Posterior cingulate gyrus (tissue), 11 donors: ENCODE measurements at regions not wholly inside any gene's neighbourhood (a gene's known extent, or its start where the extent isn't known, plus 50 kb on each side); places are given as distances from the start of the nearest gene placed in this dataset.

Experiments
- DNase-seq, 10 donors: peaks; one replicate each; pipeline versions ENCODE4 v3.0.0 to v3.0.0-alpha.2; 2020 to 2021; ENCODE audit warnings: mixed read lengths in 3 of 10
- intact Hi-C: fragments of 100-400 bp; cut with DNase I; formaldehyde crosslinking; loops from one replicate; pipeline ENCODE4 v1.15.1; 2023

- no peak for DNase-seq
- intact Hi-C loops = no loop called here
Measured at GRCh38 chr18:37628470-37629220, 63.0 kb upstream of the CELF4 start.

GRCh38 chr18:37624318-37624717, 58.7 kb upstream of the CELF4 start:
- intact Hi-C loops = no loop called here
- no peak for DNase-seq

GRCh38 chr18:37619964-37620363, 54.4 kb upstream of the CELF4 start:
- intact Hi-C loops = no loop called here
- no peak for DNase-seq

- intact Hi-C loops = no loop called here
- no peak for DNase-seq
Measured at GRCh38 chr18:37617623-37618022, 52.0 kb upstream of the CELF4 start.
